ENCODE measurements at regions not wholly inside any gene's neighbourhood (a gene's known extent, or its start where the extent isn't known, plus 50 kb on each side); places are given as distances from the start of the nearest gene placed in this dataset.

DNA sequence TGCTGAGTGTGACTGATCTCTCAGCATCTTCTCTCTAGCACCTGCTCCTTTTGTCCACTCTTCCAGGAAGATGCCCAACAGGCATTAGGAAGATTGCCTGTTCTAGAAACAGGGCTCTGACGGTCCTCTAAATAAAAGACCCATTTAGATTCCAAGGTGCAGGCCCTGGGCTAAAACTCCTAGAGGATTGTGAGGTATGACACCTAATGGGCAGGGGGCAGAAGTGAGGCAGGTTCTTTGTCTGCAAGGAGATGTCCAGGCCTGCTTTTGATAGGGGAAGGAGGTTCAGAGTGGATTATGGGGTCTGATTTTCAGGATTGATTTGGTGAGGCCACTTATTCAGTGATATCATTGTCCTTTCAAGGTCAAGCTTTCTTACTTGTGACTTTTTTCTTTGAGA lies 140.8 kb upstream of the TRPC7 start:
- H3K4me2 ChIP-seq (ENCODE audit: low read depth, low read length): no peak overlapping the region
- no peak for DNase-seq
- H3K4me3 ChIP-seq (ENCODE audit: low read length): no peak overlapping the region
- H3K9me2 ChIP-seq (replicated peaks; ENCODE audit: insufficient read depth, low read length): no peaks in the 10 kb centered on the region
- no peaks in the 10 kb centered on the region for H3K27me3 ChIP-seq (replicated peaks; ENCODE audit: insufficient read depth, low read length)
- H3K9ac ChIP-seq (ENCODE audit: low read length): no peak overlapping the region
- no peaks in the 10 kb centered on the region for H3K36me3 ChIP-seq (replicated peaks; ENCODE audit: insufficient read depth, low read length)
- TF ChIP-seq, protein P1, sequence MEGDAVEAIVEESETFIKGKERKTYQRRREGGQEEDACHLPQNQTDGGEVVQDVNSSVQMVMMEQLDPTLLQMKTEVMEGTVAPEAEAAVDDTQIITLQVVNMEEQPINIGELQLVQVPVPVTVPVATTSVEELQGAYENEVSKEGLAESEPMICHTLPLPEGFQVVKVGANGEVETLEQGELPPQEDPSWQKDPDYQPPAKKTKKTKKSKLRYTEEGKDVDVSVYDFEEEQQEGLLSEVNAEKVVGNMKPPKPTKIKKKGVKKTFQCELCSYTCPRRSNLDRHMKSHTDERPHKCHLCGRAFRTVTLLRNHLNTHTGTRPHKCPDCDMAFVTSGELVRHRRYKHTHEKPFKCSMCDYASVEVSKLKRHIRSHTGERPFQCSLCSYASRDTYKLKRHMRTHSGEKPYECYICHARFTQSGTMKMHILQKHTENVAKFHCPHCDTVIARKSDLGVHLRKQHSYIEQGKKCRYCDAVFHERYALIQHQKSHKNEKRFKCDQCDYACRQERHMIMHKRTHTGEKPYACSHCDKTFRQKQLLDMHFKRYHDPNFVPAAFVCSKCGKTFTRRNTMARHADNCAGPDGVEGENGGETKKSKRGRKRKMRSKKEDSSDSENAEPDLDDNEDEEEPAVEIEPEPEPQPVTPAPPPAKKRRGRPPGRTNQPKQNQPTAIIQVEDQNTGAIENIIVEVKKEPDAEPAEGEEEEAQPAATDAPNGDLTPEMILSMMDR (IDR thresholded peaks at IDR 0.05; ENCODE audit: low read length): no peak
- TF ChIP-seq EZH2 (optimal IDR thresholded peaks at IDR 0.05; ENCODE audit: low read depth, low read length) (no peak), EZH2phosphoT487 (IDR thresholded peaks at IDR 0.05; ENCODE audit: low read length) (no peak)
- no peaks in the 10 kb centered on the region; the same call in 1 of the 2 replicates for H3K9me3 ChIP-seq (replicated peaks; ENCODE audit: insufficient read depth, low read length)
- H3K4me1 ChIP-seq (ENCODE audit: low read length): no peaks in the 10 kb centered on the region
- no peak overlapping the region for H3K27ac ChIP-seq (ENCODE audit: low read length)
- H2AFZ ChIP-seq (ENCODE audit: low read length): no peak overlapping the region
- no peaks in the 10 kb centered on the region for H3F3A ChIP-seq (ENCODE audit: insufficient read depth, low read length)
- no peaks in the 10 kb centered on the region for H4K20me1 ChIP-seq (ENCODE audit: insufficient read depth, low read length)
- no peaks in the 10 kb centered on the region for H3K79me2 ChIP-seq (ENCODE audit: low read length)

DNA sequence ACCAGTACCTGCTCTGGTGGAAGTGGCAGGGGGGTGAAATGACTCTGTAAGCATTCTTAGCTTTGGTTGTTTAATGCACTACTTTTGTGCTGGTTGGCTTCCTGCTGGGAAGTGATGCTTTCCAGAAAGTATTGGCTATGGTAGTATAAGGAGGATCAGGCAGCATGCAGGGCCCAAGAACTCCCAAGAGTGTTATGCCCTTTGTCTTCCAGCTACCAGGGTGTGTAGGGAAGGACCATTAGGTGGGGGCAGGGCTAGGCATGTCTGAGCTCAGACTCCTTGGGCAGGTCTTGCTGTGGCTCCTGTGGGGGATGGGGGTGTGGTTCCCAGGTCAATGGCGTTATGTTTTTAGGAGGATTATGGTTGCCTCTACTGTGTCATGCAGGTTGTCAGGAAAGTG lies 135.8 kb upstream of the TRPC7 start:
- H3K79me2 ChIP-seq (ENCODE audit: low read length): no peaks in the 10 kb centered on the region
- no peak overlapping the region for H2AFZ ChIP-seq (ENCODE audit: low read length)
- H3K4me1 ChIP-seq (ENCODE audit: low read length): no peaks in the 10 kb centered on the region
- no peaks in the 10 kb centered on the region for H3K27me3 ChIP-seq (replicated peaks; ENCODE audit: insufficient read depth, low read length)
- H4K20me1 ChIP-seq (ENCODE audit: insufficient read depth, low read length): no peaks in the 10 kb centered on the region
- DNase-seq: no peak
- H3K27ac ChIP-seq (ENCODE audit: low read length): no peak overlapping the region
- H3K36me3 ChIP-seq (replicated peaks; ENCODE audit: insufficient read depth, low read length): no peaks in the 10 kb centered on the region
- TF ChIP-seq EZH2phosphoT487 (IDR thresholded peaks at IDR 0.05; ENCODE audit: low read length) (no peak), EZH2 (optimal IDR thresholded peaks at IDR 0.05; ENCODE audit: low read depth, low read length) (no peak)
- TF ChIP-seq, protein P1 (IDR thresholded peaks at IDR 0.05; ENCODE audit: low read length): no peak
- H3K9me2 ChIP-seq (replicated peaks; ENCODE audit: insufficient read depth, low read length): no peaks in the 10 kb centered on the region
- no peak overlapping the region for H3K9ac ChIP-seq (ENCODE audit: low read length)
- no peaks in the 10 kb centered on the region for H3K9me3 ChIP-seq (replicated peaks; ENCODE audit: insufficient read depth, low read length)
- no peak overlapping the region for H3K4me2 ChIP-seq (ENCODE audit: low read depth, low read length)
- H3F3A ChIP-seq (ENCODE audit: insufficient read depth, low read length): no peaks in the 10 kb centered on the region
- H3K4me3 ChIP-seq (ENCODE audit: low read length): no peak overlapping the region

DNA sequence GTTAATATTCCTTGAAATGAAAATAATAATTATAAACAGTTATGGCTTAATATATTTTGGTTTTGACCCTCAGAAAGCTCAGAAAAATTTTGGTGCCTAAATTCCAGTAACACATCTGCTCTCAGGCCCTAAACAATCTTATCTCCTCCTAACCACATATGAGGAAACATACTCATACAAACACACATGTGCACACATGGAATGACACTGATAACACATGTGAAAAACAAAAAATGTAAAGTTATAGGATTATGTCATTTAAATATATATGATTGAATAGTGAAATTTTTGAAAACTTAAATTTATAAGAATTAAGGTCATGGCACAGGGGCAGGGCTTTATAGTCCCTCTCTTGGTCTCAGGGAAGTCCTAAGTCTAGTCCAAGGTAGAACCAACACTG lies 127.2 kb upstream of the TRPC7 start:
- Histone ChIP-seq H3K79me2 (ENCODE audit: low read length) (no peaks in the 10 kb centered on the region), H3K9ac (ENCODE audit: low read length) (no peak overlapping the region), H3K27ac (ENCODE audit: low read length) (no peak overlapping the region), H3K4me3 (ENCODE audit: low read length) (no peak overlapping the region), H2AFZ (ENCODE audit: low read length) (no peak overlapping the region), H4K20me1 (ENCODE audit: insufficient read depth, low read length) (no peaks in the 10 kb centered on the region), H3K36me3 (replicated peaks; ENCODE audit: insufficient read depth, low read length) (no peaks in the 10 kb centered on the region), H3K9me2 (replicated peaks; ENCODE audit: insufficient read depth, low read length) (no peaks in the 10 kb centered on the region), H3K27me3 (replicated peaks; ENCODE audit: insufficient read depth, low read length) (no peaks in the 10 kb centered on the region), H3K4me1 (ENCODE audit: low read length) (no peaks in the 10 kb centered on the region), H3F3A (ENCODE audit: insufficient read depth, low read length) (no peaks in the 10 kb centered on the region), H3K9me3 (replicated peaks; ENCODE audit: insufficient read depth, low read length) (no peaks in the 10 kb centered on the region), H3K4me2 (ENCODE audit: low read depth, low read length) (no peak overlapping the region)
- no peak for DNase-seq
- no peak for TF ChIP-seq EZH2 (optimal IDR thresholded peaks at IDR 0.05; ENCODE audit: low read depth, low read length)
- TF ChIP-seq EZH2phosphoT487 (IDR thresholded peaks at IDR 0.05; ENCODE audit: low read length): no peak
- TF ChIP-seq, protein P1 (IDR thresholded peaks at IDR 0.05; ENCODE audit: low read length): no peak
